ENCODE measurements at regions not wholly inside any gene's neighbourhood (a gene's known extent, or its start where the extent isn't known, plus 50 kb on each side); places are given as distances from the start of the nearest gene placed in this dataset.

DNA sequence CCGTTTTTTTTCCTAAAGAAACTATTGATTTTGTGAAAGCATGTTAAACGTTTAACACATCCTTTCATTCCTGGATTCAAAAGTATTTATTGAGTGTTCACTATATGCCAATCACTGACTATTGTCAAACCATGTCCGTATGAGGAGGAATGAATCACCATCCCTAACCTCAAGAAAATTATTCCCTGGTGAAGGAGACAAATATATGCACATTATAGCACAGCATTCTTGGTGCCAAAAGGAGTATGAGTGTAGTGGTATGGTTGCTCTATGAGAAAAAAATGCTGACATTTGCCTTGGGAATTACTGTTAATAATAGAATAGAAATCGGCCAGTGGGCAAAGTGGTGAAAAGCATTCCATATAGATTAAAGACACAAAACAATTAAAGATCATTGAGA is 1390.1 kb downstream of the MRPL39 start:
- no peaks in the 10 kb centered on the region for H3K4me1 ChIP-seq (ENCODE audit: control insufficient read depth, insufficient read depth, low read length)
- H3K9me3 ChIP-seq (ENCODE audit: control insufficient read depth, insufficient read depth, low read length): peaks cover 12% of the 10 kb centered on the region
- H3K27me3 ChIP-seq (ENCODE audit: control insufficient read depth, insufficient read depth, low read length): no peaks in the 10 kb centered on the region
- no peaks in the 10 kb centered on the region for H3K36me3 ChIP-seq (ENCODE audit: control insufficient read depth, insufficient read depth, low read length)
- no peak overlapping the region for H3K9ac ChIP-seq (ENCODE audit: low read depth, low read length)
- no peak overlapping the region for H3K4me3 ChIP-seq (ENCODE audit: low read depth, low read length)

DNA sequence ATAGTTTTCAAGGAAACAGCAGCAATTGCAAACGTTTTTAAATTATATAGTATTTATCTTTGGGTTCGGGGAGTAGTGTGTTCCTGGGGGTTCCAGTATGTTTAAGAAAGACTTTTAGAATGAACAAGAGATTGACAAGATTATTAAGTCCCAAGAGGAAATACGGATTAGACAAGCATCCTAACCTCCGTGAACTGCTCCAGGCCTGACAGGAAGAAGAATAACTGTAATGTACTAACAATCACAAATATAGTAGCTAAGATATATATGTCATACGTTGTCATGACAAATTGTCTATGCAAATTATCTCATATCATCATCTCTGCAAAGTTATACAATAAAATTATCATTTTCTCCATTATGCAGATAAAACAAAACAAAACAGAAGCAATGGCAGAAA is 1397.2 kb downstream of the MRPL39 start:
- Histone ChIP-seq H3K9me3 (ENCODE audit: control insufficient read depth, insufficient read depth, low read length) (peaks cover 8% of the 10 kb centered on the region), H3K9ac (ENCODE audit: low read depth, low read length) (no peak overlapping the region), H3K4me3 (ENCODE audit: low read depth, low read length) (no peak overlapping the region), H3K4me1 (ENCODE audit: control insufficient read depth, insufficient read depth, low read length) (no peaks in the 10 kb centered on the region), H3K27me3 (ENCODE audit: control insufficient read depth, insufficient read depth, low read length) (no peaks in the 10 kb centered on the region), H3K36me3 (ENCODE audit: control insufficient read depth, insufficient read depth, low read length) (no peaks in the 10 kb centered on the region)

DNA sequence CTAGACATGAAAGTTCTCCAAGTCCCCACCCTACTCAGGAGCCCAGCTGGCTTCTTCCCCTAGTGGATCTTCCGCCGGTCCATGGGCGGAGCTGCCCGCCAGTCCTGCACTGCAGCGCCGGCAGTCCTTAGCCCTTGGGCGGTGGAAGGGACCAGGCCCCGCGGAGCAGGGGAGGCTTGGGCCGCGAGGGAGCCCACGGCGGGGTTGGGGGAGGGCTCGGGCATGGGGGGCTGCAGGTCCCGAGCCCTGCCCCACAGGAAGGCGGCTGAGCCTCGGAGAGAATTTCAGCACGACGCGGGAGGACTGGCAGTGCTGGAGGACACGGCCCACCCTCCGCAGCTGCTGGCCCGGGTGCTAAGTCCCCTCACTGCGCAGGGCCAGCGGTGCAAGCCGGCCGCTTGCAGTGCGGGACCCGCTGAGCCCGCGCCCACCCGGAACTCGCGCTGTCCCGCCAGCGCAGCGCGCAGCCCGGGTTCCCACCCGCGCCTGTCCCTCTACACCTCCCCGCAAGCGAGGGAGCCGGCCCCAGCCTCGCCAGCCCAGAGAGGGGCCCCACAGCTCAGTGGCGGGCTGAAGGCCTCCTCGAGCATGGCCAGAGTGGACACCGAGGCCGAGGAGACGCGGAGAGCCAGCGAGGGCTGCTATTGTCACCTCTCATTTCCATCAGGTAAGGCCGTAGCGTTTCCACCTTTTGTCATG is 1398.6 kb downstream of the MRPL39 start:
- Histone ChIP-seq H3K36me3 (ENCODE audit: control insufficient read depth, insufficient read depth, low read length) (no peaks in the 10 kb centered on the region), H3K4me3 (ENCODE audit: low read depth, low read length) (no peak overlapping the region), H3K9me3 (ENCODE audit: control insufficient read depth, insufficient read depth, low read length) (peaks cover 8% of the 10 kb centered on the region)

DNA sequence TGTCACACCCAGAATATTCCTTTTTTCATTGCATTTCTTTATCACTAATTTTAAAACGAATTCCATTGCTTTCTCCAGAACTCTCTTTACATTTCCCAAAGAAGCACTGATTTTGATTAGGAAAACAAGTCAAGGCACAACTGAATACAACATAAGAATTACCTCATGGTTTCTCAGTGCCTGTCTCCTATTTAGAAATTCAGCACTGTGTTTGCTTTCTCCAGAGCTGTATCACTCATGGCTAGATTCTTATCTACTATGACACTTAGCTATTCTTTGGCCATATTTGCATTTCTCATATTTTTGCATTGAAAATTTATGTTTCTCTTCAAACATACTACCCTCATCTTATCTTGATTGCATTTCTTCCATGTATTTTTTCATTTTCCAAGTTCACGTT is 1402.0 kb downstream of the MRPL39 start:
- Histone ChIP-seq H3K4me1 (ENCODE audit: control insufficient read depth, insufficient read depth, low read length) (no peaks in the 10 kb centered on the region), H3K9ac (ENCODE audit: low read depth, low read length) (no peak overlapping the region), H3K27me3 (ENCODE audit: control insufficient read depth, insufficient read depth, low read length) (no peaks in the 10 kb centered on the region), H3K9me3 (ENCODE audit: control insufficient read depth, insufficient read depth, low read length) (peaks cover 15% of the 10 kb centered on the region), H3K4me3 (ENCODE audit: low read depth, low read length) (no peak overlapping the region), H3K36me3 (ENCODE audit: control insufficient read depth, insufficient read depth, low read length) (no peaks in the 10 kb centered on the region)

More for the DNA sequence above, 1398.6 kb downstream of the MRPL39 start:
- Histone ChIP-seq H3K4me1 (ENCODE audit: control insufficient read depth, insufficient read depth, low read length) (no peaks in the 10 kb centered on the region), H3K9ac (ENCODE audit: low read depth, low read length) (no peak overlapping the region), H3K27me3 (ENCODE audit: control insufficient read depth, insufficient read depth, low read length) (no peaks in the 10 kb centered on the region)

DNA sequence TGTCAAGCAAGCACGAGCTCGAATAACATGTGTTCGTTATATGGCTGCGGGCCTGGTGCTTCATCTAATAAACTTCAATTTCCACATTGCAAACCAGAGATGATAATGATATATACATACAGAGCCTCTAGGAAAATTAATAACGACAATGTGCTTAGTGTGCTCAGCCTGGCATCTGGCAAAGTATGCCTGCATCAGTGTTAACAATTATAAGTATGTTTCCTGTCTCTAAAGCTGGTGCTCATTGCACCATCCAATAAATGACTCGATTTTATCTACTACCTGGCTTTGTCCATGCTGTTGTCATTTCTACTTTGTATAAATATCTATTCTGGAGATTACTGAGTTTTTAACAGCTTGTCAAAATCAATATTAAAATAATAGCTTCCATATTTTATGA is 1402.6 kb downstream of the MRPL39 start:
- Histone ChIP-seq H3K4me1 (ENCODE audit: control insufficient read depth, insufficient read depth, low read length) (no peaks in the 10 kb centered on the region), H3K27me3 (ENCODE audit: control insufficient read depth, insufficient read depth, low read length) (no peaks in the 10 kb centered on the region), H3K4me3 (ENCODE audit: low read depth, low read length) (no peak overlapping the region), H3K36me3 (ENCODE audit: control insufficient read depth, insufficient read depth, low read length) (no peaks in the 10 kb centered on the region), H3K9ac (ENCODE audit: low read depth, low read length) (no peak overlapping the region), H3K9me3 (ENCODE audit: control insufficient read depth, insufficient read depth, low read length) (peaks cover 15% of the 10 kb centered on the region)

DNA sequence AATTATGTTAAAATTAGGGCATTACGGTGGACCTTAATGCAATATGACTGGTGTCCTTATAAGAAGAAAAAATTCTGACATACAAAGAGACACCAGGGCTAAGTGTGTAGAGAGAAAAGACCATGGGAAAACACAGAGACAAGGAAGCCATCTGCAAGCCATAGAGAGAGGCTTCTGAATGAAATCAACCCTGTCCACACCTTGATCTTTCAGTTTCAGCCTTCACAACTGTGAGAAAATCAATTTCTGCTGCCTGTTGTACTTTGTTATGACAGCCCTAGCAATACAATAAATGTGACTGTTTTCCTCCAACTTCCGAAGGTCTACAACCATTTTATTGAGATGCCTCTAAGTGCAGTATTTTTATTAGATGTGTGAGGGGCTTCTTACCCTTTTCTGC is 1407.2 kb downstream of the MRPL39 start:
- no peaks in the 10 kb centered on the region for H3K36me3 ChIP-seq (ENCODE audit: control insufficient read depth, insufficient read depth, low read length)
- H3K27me3 ChIP-seq (ENCODE audit: control insufficient read depth, insufficient read depth, low read length): no peaks in the 10 kb centered on the region
- H3K4me1 ChIP-seq (ENCODE audit: control insufficient read depth, insufficient read depth, low read length): no peaks in the 10 kb centered on the region
- H3K4me3 ChIP-seq (ENCODE audit: low read depth, low read length): no peak overlapping the region
- H3K9ac ChIP-seq (ENCODE audit: low read depth, low read length): no peak overlapping the region
- peaks cover 7% of the 10 kb centered on the region for H3K9me3 ChIP-seq (ENCODE audit: control insufficient read depth, insufficient read depth, low read length)

DNA sequence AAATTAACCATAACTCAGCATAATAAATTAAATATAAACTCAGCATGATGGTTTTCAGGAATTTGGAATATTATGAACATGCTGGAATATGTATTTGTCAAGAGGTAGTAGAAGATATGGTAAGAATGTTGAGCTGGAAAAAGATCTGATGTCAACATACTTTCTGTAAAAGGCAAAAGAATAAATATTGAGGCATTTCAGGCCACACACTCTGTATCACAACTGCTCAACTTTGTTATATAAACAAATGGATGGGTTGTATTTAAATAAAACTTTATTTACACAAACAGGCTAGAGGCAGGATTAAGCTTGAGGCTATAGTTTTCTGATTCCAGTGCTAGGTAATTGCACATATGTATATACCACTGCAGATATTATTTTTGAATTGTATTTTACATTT is 1409.4 kb downstream of the MRPL39 start:
- Histone ChIP-seq H3K9me3 (ENCODE audit: control insufficient read depth, insufficient read depth, low read length) (peaks cover 12% of the 10 kb centered on the region), H3K27me3 (ENCODE audit: control insufficient read depth, insufficient read depth, low read length) (no peaks in the 10 kb centered on the region), H3K36me3 (ENCODE audit: control insufficient read depth, insufficient read depth, low read length) (no peaks in the 10 kb centered on the region), H3K4me1 (ENCODE audit: control insufficient read depth, insufficient read depth, low read length) (no peaks in the 10 kb centered on the region), H3K4me3 (ENCODE audit: low read depth, low read length) (no peak overlapping the region), H3K9ac (ENCODE audit: low read depth, low read length) (no peak overlapping the region)

DNA sequence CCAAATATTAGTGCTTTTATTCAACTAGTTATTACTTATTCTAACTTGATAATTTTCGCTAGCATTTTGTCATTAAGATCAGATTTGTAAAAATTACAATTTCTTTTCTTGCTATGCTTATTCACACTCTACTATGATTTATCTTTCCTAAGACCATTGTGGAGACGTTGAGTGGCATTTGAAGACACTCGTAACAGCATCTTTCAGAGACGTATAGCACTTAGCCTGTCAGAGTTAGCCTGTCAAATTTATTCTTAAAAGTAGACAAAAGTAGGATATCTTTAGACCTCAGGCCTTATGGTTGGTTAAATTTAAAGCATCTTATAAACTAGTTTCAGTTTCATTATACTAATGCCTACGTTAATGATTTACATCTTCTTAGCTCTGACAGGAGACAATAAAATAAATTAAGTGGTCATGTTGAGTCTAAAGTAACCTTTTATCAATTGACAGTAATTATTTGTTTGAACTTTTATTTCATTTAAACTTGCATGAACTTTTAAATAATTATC is 1410.1 kb downstream of the MRPL39 start:
- Histone ChIP-seq H3K27me3 (ENCODE audit: control insufficient read depth, insufficient read depth, low read length) (no peaks in the 10 kb centered on the region), H3K4me1 (ENCODE audit: control insufficient read depth, insufficient read depth, low read length) (no peaks in the 10 kb centered on the region), H3K36me3 (ENCODE audit: control insufficient read depth, insufficient read depth, low read length) (no peaks in the 10 kb centered on the region), H3K9ac (ENCODE audit: low read depth, low read length) (no peak overlapping the region), H3K9me3 (ENCODE audit: control insufficient read depth, insufficient read depth, low read length) (peaks cover 13% of the 10 kb centered on the region), H3K4me3 (ENCODE audit: low read depth, low read length) (no peak overlapping the region)

DNA sequence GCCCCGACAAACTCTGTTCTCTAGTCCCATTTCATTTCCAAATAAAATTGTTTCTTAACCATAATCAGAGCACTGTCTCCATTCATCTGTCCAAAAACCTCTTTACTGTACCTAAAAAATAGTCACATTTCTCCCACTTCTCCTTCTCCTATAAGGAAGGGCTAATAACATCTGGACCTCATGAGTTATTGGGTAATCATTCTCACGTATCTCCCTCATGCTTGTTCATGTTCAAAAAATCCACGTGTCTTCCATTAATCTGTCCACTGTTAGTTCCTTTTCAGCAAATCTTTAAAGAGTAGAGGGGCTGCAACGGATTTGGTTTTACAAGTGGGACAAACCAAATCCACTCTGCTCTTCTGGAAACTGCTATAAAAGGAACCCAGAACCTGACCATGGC is 1418.8 kb downstream of the MRPL39 start:
- H3K4me3 ChIP-seq (ENCODE audit: low read depth, low read length): no peak overlapping the region
- H3K9me3 ChIP-seq (ENCODE audit: control insufficient read depth, insufficient read depth, low read length): peaks cover 18% of the 10 kb centered on the region
- no peaks in the 10 kb centered on the region for H3K36me3 ChIP-seq (ENCODE audit: control insufficient read depth, insufficient read depth, low read length)
- no peak overlapping the region for H3K9ac ChIP-seq (ENCODE audit: low read depth, low read length)
- no peaks in the 10 kb centered on the region for H3K27me3 ChIP-seq (ENCODE audit: control insufficient read depth, insufficient read depth, low read length)
- H3K4me1 ChIP-seq (ENCODE audit: control insufficient read depth, insufficient read depth, low read length): no peaks in the 10 kb centered on the region

DNA sequence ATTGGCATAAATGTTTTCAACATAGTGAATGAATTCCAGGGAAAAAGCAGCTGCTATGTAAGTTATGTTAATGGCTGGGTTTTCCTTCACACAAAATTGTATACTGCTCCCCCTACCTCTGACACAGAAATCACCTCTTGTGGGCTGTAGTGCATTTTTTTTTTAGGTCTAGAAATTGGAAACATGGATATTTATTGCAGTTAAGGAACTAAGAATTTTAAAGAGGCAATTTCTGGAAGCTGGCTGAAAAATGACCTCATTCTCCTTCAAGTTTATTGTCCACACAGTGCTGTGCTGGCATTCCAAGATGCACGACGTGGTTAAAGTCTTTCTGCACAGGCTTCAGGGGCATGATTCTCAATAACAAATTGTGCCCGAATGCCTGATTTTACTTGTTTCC is 1424.2 kb downstream of the MRPL39 start:
- Histone ChIP-seq H3K4me3 (ENCODE audit: low read depth, low read length) (no peak overlapping the region), H3K9ac (ENCODE audit: low read depth, low read length) (no peak overlapping the region), H3K27me3 (ENCODE audit: control insufficient read depth, insufficient read depth, low read length) (no peaks in the 10 kb centered on the region), H3K9me3 (ENCODE audit: control insufficient read depth, insufficient read depth, low read length) (peaks cover 18% of the 10 kb centered on the region), H3K4me1 (ENCODE audit: control insufficient read depth, insufficient read depth, low read length) (no peaks in the 10 kb centered on the region), H3K36me3 (ENCODE audit: control insufficient read depth, insufficient read depth, low read length) (no peaks in the 10 kb centered on the region)

DNA sequence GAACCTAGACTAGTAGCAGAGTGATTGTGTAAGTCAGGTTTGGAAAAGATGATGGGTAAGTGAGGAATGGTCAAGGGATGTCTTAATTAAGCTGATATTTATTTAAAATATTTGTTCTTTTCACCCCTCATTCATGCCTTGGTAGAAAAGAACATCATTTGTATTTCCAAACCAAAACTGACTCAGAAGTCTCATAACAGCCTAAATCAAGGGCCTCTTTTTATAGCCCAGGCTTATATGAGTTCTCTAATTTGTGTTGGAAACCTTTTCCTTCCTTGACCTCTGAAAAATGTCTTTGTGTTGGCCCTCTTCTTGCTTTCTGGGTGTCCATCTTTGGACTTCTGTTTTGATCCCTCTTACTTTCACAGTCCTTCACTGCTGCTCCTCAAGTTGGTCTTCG is 1428.2 kb downstream of the MRPL39 start:
- H3K27me3 ChIP-seq (ENCODE audit: control insufficient read depth, insufficient read depth, low read length): no peaks in the 10 kb centered on the region
- no peak overlapping the region for H3K9ac ChIP-seq (ENCODE audit: low read depth, low read length)
- no peaks in the 10 kb centered on the region for H3K4me1 ChIP-seq (ENCODE audit: control insufficient read depth, insufficient read depth, low read length)
- H3K4me3 ChIP-seq (ENCODE audit: low read depth, low read length): no peak overlapping the region
- H3K36me3 ChIP-seq (ENCODE audit: control insufficient read depth, insufficient read depth, low read length): no peaks in the 10 kb centered on the region
- H3K9me3 ChIP-seq (ENCODE audit: control insufficient read depth, insufficient read depth, low read length): peaks cover 13% of the 10 kb centered on the region

DNA sequence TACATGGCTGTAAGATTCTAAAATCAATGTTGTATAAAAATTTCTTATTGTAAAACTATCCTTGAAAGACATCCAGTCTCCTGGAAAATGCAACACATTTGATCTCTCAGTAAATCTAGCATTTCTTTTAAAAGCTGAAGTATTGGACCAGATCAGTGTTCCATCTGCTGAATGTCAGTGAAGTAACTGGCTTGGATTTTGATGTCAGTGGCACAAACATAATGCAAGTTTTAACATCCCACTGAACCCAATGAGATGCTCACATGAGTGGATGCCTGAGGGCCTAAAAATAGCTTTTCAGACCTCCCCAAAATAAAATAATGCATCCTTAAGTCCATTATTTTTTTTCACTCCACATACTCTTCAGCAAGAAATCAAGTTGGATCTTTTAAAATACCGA is 1432.2 kb downstream of the MRPL39 start:
- H3K9me3 ChIP-seq (ENCODE audit: control insufficient read depth, insufficient read depth, low read length): peaks cover 14% of the 10 kb centered on the region
- no peaks in the 10 kb centered on the region for H3K4me1 ChIP-seq (ENCODE audit: control insufficient read depth, insufficient read depth, low read length)
- H3K27me3 ChIP-seq (ENCODE audit: control insufficient read depth, insufficient read depth, low read length): no peaks in the 10 kb centered on the region
- H3K9ac ChIP-seq (ENCODE audit: low read depth, low read length): no peak overlapping the region
- H3K4me3 ChIP-seq (ENCODE audit: low read depth, low read length): no peak overlapping the region
- H3K36me3 ChIP-seq (ENCODE audit: control insufficient read depth, insufficient read depth, low read length): no peaks in the 10 kb centered on the region
